Ovary (tissue), 7 donors: ENCODE measurements at regions not wholly inside any gene's neighbourhood (a gene's known extent, or its start where the extent isn't known, plus 50 kb on each side); places are given as distances from the start of the nearest gene placed in this dataset.
"Not testable (repeated sequence)": the region's sequence is repeated elsewhere in the genome, so short reads cannot be mapped to it uniquely, and the experiment has no call there.

Experiments
- DNase-seq, 5 donors: peaks; one replicate each; pipeline ENCODE4 v3.0.0-alpha.2; 2019 to 2020
- H3K27ac ChIP-seq, 2 donors: fragments of 200-600 bp; one replicate each; pipeline versions ENCODE4 v1.5.1 to v1.8.0; 2019 to 2022
- H3K27me3 ChIP-seq: fragments of 200-600 bp; one replicate; pipeline ENCODE4 v1.8.0; 2022
- H3K36me3 ChIP-seq: fragments of 200-600 bp; sonication (generic); one replicate; pipeline ENCODE4 v1.5.1; 2019
- H3K4me1 ChIP-seq: one replicate; pipeline ENCODE4 v1.8.1; 2013; ENCODE audit warnings: mild to moderate bottlenecking, moderate library complexity; ENCODE audit not compliant: insufficient read depth
- H3K4me3 ChIP-seq: fragments of 200-600 bp; sonication (generic); one replicate; pipeline ENCODE4 v1.5.1; 2017
- H3K9me3 ChIP-seq, 2 donors: fragments of 200-600 bp in 1 of 2; sonication (generic) in 1 of 2; one replicate each; pipeline versions ENCODE4 v1.5.1 to v1.8.1; 2013 to 2019; ENCODE audit warnings: mild to moderate bottlenecking in 1 of 2, moderate library complexity in 1 of 2
- CTCF ChIP-seq, 3 donors: fragments of 450-650 bp in 2 of 3; fragments of 200-600 bp in 1 of 3; IDR thresholded peaks; one replicate each; pipeline versions ENCODE4 v1.5.1 to v1.8.0; 2016 to 2022; ENCODE audit warnings: antibody characterized with exemption in 3 of 3, mild to moderate bottlenecking in 1 of 3
- EP300 ChIP-seq: sonication (generic); formaldehyde crosslinking; IDR thresholded peaks from one replicate; pipeline ENCODE4 v1.6.1; 2017; ENCODE audit warnings: antibody characterized with exemption
- POLR2A ChIP-seq: fragments of 450-650 bp; IDR thresholded peaks from one replicate; pipeline ENCODE4 v1.6.1; 2017; ENCODE audit warnings: antibody characterized with exemption, mild to moderate bottlenecking, moderate library complexity
- WGBS, 3 donors: extraction: QIAGEN DNeasy Blood & Tissue Kit in 1 of 3; methylation state at CpG; one replicate each; pipeline versions ENCODE4 v1.1.5 to v1.1.7; 2013 to 2017; 5-methylcytosine and 5-hydroxymethylcytosine counted together
- intact Hi-C, 4 donors: fragments of 100-400 bp; cut with DNase I; formaldehyde crosslinking; loops; one replicate each; pipeline versions ENCODE4 v1.11.0 to v1.15.1; 2022 to 2023
- donor health status: DM: no; HTN: no; CAD: no; lungs with moderate emphysema.
- donor health status: DM: no; HTN: no; CAD: no.
- donor health status: Bipolar disorder and iron deficiency.
- donor health status: DM: no; HTN: no; CAD: no.
- donor health status: DM: yes; HTN: yes; CAD: no.

- intact Hi-C loops = no loop called here
- H3K4me1 ChIP-seq = no peaks in the 10 kb centered on the region
- no peak overlapping the region for H3K27ac ChIP-seq
- no peak for TF ChIP-seq EP300
- no peak for TF ChIP-seq POLR2A
- no peak for TF ChIP-seq CTCF (IDR thresholded peaks at IDR 0.05)
- H3K27me3 ChIP-seq = no peaks in the 10 kb centered on the region
- WGBS, 3 donors = 43 to 50% (median 47%) methylated on average over 3 of the region's 3 CpGs
- H3K4me3 ChIP-seq = no peak overlapping the region
- H3K36me3 ChIP-seq = no peaks in the 10 kb centered on the region
- no peaks in the 10 kb centered on the region for H3K9me3 ChIP-seq
- no peak for DNase-seq
Observed at GRCh38 chr7:79741684-79742083, 288.2 kb upstream of the MAGI2 start.

DNA sequence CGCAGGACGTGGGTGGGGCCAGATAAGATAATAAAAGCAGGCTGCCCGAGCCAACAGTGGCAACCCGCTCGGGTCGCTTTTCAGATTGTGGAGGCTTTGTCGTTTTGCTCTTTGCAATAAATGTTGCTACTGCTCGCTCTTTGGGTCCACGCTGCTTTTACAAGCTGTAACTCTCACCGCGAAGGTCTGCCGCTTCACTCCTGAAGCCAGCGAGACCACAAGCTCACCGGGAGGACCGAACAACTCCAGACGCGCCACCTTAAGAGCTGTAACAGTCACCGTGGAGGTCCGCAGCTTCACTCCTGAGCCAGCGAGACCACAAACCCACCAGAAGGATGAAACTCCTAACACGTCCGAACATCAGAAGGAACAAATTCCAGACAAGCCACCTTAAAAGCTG lies 286.6 kb upstream of the MAGI2 start:
- TF ChIP-seq CTCF (IDR thresholded peaks at IDR 0.05) (no peak), POLR2A (no peak), EP300 (no peak)
- Histone ChIP-seq H3K4me3 (no peak overlapping the region), H3K4me1 (no peaks in the 10 kb centered on the region), H3K9me3 (no peaks in the 10 kb centered on the region), H3K27ac (no peak overlapping the region), H3K36me3 (no peaks in the 10 kb centered on the region), H3K27me3 (no peaks in the 10 kb centered on the region)
- 94 to 95% (median 95%) methylated on average over 22 of the region's 22 CpGs for WGBS, 3 donors
- intact Hi-C loops = no loop called here
- no peak for DNase-seq

- intact Hi-C loops, H3K9me3 ChIP-seq, H3K4me1 ChIP-seq, H3K4me3 ChIP-seq, H3K36me3 ChIP-seq, DNase-seq, H3K27ac ChIP-seq, H3K27me3 ChIP-seq: not testable (repeated sequence)
- 96 to 98% (median 97%) methylated on average over 43 to 44 of the region's 44 CpGs for WGBS, 3 donors
Observed at GRCh38 chr7:79739036-79739709, 285.7 kb upstream of the MAGI2 start.

- Histone ChIP-seq H3K9me3 (no peaks in the 10 kb centered on the region), H3K4me3 (no peak overlapping the region), H3K27ac (no peak overlapping the region), H3K36me3 (no peaks in the 10 kb centered on the region), H3K27me3 (no peaks in the 10 kb centered on the region), H3K4me1 (no peaks in the 10 kb centered on the region)
- DNase-seq = no peak
- intact Hi-C loops = no loop called here
- TF ChIP-seq POLR2A = no peak
- TF ChIP-seq CTCF (IDR thresholded peaks at IDR 0.05) = no peak
- no peak for TF ChIP-seq EP300
- WGBS, 3 donors = 61 to 93% (median 73%) methylated on average over 3 of the region's 3 CpGs
Observed at GRCh38 chr7:79736418-79736817, 283.0 kb upstream of the MAGI2 start.

DNA sequence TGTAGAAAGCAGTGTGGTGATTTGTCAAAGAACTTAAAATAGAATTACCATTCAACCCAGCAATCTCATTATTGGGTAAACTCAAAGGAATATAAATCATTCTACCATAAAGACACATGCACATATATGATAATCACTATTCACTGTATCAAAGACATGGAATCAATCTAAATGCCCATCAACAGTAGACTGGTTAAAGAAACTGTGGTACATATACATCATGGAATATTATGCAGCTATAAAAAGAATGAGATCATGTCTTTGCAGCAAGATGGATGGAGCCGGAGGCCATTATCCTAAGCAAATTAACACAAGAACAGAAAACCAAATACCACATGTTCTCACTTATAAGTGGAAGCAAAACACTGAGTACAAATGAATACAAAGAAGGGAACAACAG lies 281.5 kb upstream of the MAGI2 start:
- Histone ChIP-seq H3K36me3 (no peaks in the 10 kb centered on the region), H3K9me3 (peaks cover 0 to 3% of the 10 kb centered on the region in 2 donors), H3K4me3 (no peak overlapping the region), H3K27me3 (no peaks in the 10 kb centered on the region), H3K4me1 (no peaks in the 10 kb centered on the region), H3K27ac (no peak overlapping the region)
- no peak for TF ChIP-seq EP300
- TF ChIP-seq CTCF (IDR thresholded peaks at IDR 0.05) = no peak
- no peak for TF ChIP-seq POLR2A
- WGBS, 3 donors = 86 to 99% (median 95%) methylated on average over 1 of the region's 1 CpG
- DNase-seq = no peak
- intact Hi-C loops = no loop called here
